Hematopoietic multipotent progenitor cell treated with erythropoietin and hydrocortisone succinate and interleukin-3 and kit ligand, for 8 days (in vitro differentiated cells): ENCODE measurements at regions not wholly inside any gene's neighbourhood (a gene's known extent, or its start where the extent isn't known, plus 50 kb on each side); places are given as distances from the start of the nearest gene placed in this dataset.

Source experiments
- DNase-seq: peaks from one replicate; pipeline ENCODE4 v3.0.0-alpha.2; 2015

- no peak for DNase-seq
Measured at GRCh38 chr11:134716582-134716981, 304.5 kb upstream of the B3GAT1 start.

GRCh38 chr11:134714021-134714656 lies 302.1 kb upstream of the B3GAT1 start:
- DNase-seq: no peak

- DNase-seq: no peak
Measured at GRCh38 chr11:134712228-134713145, 300.4 kb upstream of the B3GAT1 start.

- no peak for DNase-seq
Measured at GRCh38 chr11:134711588-134711987, 299.5 kb upstream of the B3GAT1 start.

- DNase-seq: no peak
Measured at GRCh38 chr11:134710861-134711407, 298.9 kb upstream of the B3GAT1 start.

- no peak for DNase-seq
Measured at GRCh38 chr11:134705858-134706257, 293.8 kb upstream of the B3GAT1 start.

- no peak for DNase-seq
Measured at GRCh38 chr11:134702827-134703226, 290.8 kb upstream of the B3GAT1 start.

- no peak for DNase-seq
Measured at GRCh38 chr11:134701564-134702165, 289.6 kb upstream of the B3GAT1 start.

GRCh38 chr11:134700101-134700640 lies 288.1 kb upstream of the B3GAT1 start:
- DNase-seq: no peak

- DNase-seq: no peak
Measured at GRCh38 chr11:134696455-134696854, 284.4 kb upstream of the B3GAT1 start.

- no peak for DNase-seq
Measured at GRCh38 chr11:134691985-134692384, 279.9 kb upstream of the B3GAT1 start.

GRCh38 chr11:134691295-134691873 lies 279.3 kb upstream of the B3GAT1 start:
- no peak for DNase-seq

- DNase-seq: no peak
Measured at GRCh38 chr11:134689886-134690285, 277.8 kb upstream of the B3GAT1 start.

- DNase-seq: no peak
Measured at GRCh38 chr11:134687548-134687947, 275.5 kb upstream of the B3GAT1 start.

- DNase-seq: no peak
Measured at GRCh38 chr11:134686460-134687061, 274.5 kb upstream of the B3GAT1 start.

- DNase-seq: no peak
Measured at GRCh38 chr11:134685793-134686380, 273.8 kb upstream of the B3GAT1 start.

GRCh38 chr11:134684576-134684975 lies 272.5 kb upstream of the B3GAT1 start:
- no peak for DNase-seq

GRCh38 chr11:134683860-134684259 lies 271.8 kb upstream of the B3GAT1 start:
- DNase-seq: no peak

- DNase-seq: no peak
Measured at GRCh38 chr11:134682577-134682976, 270.5 kb upstream of the B3GAT1 start.

- no peak for DNase-seq
Measured at GRCh38 chr11:134679592-134679991, 267.6 kb upstream of the B3GAT1 start.

- no peak for DNase-seq
Measured at GRCh38 chr11:134678744-134679143, 266.7 kb upstream of the B3GAT1 start.
